ENCODE measurements at regions not wholly inside any gene's neighbourhood (a gene's known extent, or its start where the extent isn't known, plus 50 kb on each side); places are given as distances from the start of the nearest gene placed in this dataset.

DNA sequence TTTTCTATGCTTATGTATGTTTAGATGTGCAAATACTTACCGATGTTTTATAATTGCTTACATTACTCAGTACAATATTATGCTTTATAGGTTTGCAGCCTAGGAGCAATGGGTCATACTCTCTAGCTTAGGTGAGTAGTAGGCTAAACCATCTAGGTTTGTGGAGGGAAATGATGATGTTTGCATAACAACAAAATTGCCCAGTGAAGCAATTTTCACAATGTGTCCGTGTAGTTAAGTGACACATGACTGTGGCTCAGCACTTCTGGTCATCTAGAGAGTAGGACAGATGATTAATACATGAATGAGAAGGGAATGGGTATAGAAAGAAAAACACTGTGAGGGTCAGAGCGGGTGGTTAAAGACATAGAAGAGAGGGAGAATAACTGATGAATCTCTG, 2116.2 kb upstream of the PIK3C3 start:
- peaks cover 14% of the 10 kb centered on the region for H3K27me3 Mint-ChIP-seq (ENCODE audit: low read depth)
- no peaks in the 10 kb centered on the region for H3K9me3 Mint-ChIP-seq
- H3K27ac Mint-ChIP-seq: no peak overlapping the region
- H3K4me1 Mint-ChIP-seq (ENCODE audit: low read depth): no peaks in the 10 kb centered on the region
- no peak overlapping the region for H3K4me3 Mint-ChIP-seq
- H3K36me3 Mint-ChIP-seq (ENCODE audit: low read depth): no peaks in the 10 kb centered on the region

DNA sequence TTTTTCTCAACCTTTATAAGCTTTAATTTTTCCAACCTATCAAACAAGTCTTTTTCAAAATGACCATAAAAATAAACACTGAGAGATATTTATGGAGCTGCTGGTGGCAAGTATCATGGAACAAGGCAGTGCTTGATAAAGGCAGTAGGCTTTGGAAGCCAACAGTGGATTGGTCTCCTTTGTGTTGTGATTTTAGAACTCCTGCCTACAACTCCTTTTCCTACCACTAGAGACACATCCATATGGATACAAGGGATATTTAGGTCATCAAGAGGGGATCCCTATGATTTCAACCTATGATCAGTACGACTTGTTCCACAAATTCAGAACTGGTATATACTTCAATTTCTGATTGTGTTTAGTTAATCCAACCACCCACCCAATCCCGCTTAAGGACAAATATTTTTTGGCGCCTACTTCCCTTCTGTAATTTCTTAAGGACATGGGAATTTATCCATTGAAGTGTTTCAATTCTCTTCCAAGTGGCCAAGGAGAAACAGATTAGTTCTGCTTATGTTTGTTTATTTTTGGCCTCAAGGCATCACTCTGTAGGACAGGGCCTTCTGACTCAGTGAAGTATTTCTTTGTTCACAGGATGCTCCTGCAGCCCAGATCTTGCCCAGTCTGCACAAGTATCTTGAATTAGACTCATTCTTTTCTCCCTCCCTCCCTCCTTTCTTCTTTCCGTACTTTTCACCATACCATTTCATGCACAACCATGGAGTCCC, 2119.6 kb upstream of the PIK3C3 start:
- no peaks in the 10 kb centered on the region for H3K36me3 Mint-ChIP-seq (ENCODE audit: low read depth)
- H3K9me3 Mint-ChIP-seq: no peaks in the 10 kb centered on the region
- H3K27ac Mint-ChIP-seq: no peak overlapping the region
- no peaks in the 10 kb centered on the region for H3K27me3 Mint-ChIP-seq (ENCODE audit: low read depth)
- no peaks in the 10 kb centered on the region for H3K4me1 Mint-ChIP-seq (ENCODE audit: low read depth)
- H3K4me3 Mint-ChIP-seq: no peak overlapping the region

DNA sequence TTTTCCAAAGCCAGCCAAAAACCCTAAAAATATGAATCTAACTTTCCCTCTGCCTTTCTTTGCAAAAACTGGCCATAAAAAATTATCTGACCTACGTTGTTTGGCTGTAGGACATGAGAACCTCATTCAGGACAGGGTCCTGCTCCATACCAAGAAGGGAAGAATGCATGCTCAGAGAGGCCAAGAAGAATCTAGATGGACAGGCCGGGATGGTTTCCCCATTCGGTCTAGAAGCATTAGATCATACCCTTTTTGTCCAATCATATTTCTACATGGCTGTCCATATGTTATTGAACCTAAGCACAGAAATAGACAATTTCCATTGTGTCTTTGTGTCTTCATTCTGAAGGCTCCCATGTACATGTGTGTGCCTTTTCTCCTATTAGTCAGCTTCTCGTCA, 2120.4 kb upstream of the PIK3C3 start:
- H3K4me3 Mint-ChIP-seq: no peak overlapping the region
- H3K4me1 Mint-ChIP-seq (ENCODE audit: low read depth): no peaks in the 10 kb centered on the region
- H3K27ac Mint-ChIP-seq: no peak overlapping the region
- H3K36me3 Mint-ChIP-seq (ENCODE audit: low read depth): no peaks in the 10 kb centered on the region
- H3K27me3 Mint-ChIP-seq (ENCODE audit: low read depth): no peaks in the 10 kb centered on the region
- no peaks in the 10 kb centered on the region for H3K9me3 Mint-ChIP-seq

DNA sequence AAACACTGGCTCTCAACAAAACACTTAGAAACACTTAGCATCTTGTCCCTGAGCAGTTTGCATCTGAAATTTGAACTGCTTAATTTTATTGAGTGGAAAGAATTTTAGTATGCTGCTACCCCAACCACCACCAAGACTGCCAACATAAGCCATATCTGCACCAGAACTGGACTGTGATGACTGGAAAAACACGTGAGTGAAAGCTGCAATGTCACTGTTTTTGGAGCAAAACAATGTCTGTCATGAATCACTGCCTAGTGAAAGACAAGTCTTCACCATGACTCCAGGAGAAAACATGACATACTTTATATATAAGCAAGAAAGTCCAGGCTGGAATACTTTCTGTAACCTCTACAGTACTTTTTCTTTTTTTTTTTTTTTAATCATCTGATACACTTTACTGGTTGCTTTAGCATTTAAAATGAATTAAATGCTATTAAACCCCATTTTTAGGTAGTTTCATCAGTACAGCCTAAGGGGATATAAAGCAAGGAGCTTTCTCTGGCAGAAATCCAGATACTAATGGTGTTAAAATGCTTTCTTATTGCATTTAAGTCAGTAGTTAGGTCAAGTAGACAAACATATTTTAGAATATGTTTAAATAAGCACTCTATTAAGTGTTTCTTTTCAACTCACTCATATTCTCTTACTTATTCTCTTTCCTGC, 2129.4 kb upstream of the PIK3C3 start:
- Mint-ChIP-seq H3K27ac (no peak overlapping the region), H3K4me3 (no peak overlapping the region), H3K36me3 (ENCODE audit: low read depth) (no peaks in the 10 kb centered on the region), H3K4me1 (ENCODE audit: low read depth) (no peaks in the 10 kb centered on the region), H3K9me3 (peaks cover 8% of the 10 kb centered on the region), H3K27me3 (ENCODE audit: low read depth) (no peaks in the 10 kb centered on the region)

DNA sequence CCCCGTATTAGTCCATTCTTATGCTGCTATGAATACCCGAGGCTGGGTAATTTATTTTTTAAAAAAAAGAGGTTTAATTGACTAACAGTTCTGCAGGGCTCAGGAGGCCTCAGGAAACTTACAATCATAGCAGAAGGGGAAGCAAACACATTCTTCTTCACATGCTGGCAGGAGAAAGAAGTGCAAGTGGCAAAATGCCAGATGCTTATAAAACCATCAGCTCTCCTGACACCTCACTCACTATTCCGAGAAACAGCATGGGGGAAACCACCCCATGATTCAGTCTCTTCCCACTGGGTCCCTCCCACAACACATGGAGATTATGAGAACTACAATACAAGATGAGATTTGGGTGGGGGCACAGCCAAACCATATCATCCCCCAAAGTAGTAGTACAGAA, 2148.5 kb upstream of the PIK3C3 start:
- Mint-ChIP-seq H3K9me3 (peaks cover 28% of the 10 kb centered on the region), H3K36me3 (ENCODE audit: low read depth) (no peaks in the 10 kb centered on the region), H3K4me1 (ENCODE audit: low read depth) (no peaks in the 10 kb centered on the region), H3K27me3 (ENCODE audit: low read depth) (no peaks in the 10 kb centered on the region), H3K27ac (no peak overlapping the region), H3K4me3 (no peak overlapping the region)

DNA sequence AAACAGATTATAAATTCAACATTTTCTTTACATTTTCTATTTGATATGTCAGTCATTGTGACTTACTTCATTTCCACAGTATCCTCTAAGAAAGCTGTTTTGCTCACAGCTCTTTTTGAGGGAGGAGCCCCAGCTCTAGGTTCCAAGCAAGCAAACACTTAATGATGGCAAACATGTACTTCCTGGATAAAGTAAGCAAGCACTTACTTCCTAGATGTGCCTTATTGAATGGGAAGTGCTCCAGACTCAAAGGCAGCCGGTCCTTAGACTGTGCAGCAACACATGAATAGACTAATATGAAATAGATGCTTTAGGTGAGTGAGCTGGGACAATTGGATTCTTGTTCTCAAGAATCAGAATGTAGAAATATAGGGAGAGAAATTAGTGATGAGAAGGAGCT, 2149.8 kb upstream of the PIK3C3 start:
- no peaks in the 10 kb centered on the region for H3K27me3 Mint-ChIP-seq (ENCODE audit: low read depth)
- peaks cover 3% of the 10 kb centered on the region for H3K4me1 Mint-ChIP-seq (ENCODE audit: low read depth)
- H3K27ac Mint-ChIP-seq: no peak overlapping the region
- H3K4me3 Mint-ChIP-seq: no peak overlapping the region
- peaks cover 30% of the 10 kb centered on the region for H3K9me3 Mint-ChIP-seq
- H3K36me3 Mint-ChIP-seq (ENCODE audit: low read depth): no peaks in the 10 kb centered on the region

DNA sequence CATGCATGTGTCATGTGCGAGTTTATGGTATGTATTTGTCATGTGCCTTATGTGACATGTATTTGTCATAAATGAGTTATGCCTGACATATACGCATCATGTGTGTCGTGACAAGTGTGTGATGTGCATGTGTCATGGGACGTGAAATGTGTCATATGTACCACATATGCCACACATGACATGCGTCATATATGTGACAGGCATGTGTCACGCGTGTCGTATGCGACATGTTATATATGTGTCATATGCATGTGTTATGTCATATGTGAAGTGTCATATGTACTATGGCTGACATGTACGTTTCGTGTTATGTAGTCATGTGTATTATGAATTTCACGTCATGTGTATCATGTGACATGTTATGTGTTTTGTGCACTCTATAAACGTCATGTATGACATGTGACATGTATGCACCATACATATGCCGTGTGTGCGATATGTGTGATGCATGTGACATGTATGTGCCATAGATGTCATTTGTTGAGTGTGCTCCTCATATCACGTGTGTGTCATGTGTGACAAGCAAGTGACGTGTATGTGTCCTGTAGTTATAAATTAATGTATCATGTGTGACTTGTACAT, 2152.3 kb upstream of the PIK3C3 start:
- peaks cover 3% of the 10 kb centered on the region for H3K4me1 Mint-ChIP-seq (ENCODE audit: low read depth)
- H3K4me3 Mint-ChIP-seq: no peak overlapping the region
- no peaks in the 10 kb centered on the region for H3K27me3 Mint-ChIP-seq (ENCODE audit: low read depth)
- no peak overlapping the region for H3K27ac Mint-ChIP-seq
- no peaks in the 10 kb centered on the region for H3K36me3 Mint-ChIP-seq (ENCODE audit: low read depth)
- H3K9me3 Mint-ChIP-seq: peaks cover 35% of the 10 kb centered on the region

DNA sequence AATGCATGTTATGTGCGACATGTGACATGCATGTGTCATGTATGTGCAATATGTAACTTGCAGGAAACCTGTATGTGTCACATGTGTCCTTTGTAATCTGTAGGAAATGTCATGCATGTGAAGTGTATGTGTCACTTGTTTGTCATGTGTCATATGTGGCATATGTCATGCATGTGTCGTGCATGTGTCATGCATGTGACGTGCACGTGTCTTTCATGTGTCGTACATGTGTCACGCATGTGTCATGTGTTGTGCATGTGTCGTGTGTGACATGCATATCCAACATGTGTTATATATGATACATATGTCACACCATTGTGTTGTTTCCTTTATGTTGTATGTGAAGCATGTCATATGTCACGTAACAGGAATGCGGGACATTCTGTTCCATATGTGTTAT, 2153.2 kb upstream of the PIK3C3 start:
- Mint-ChIP-seq H3K27ac (no peak overlapping the region), H3K4me1 (ENCODE audit: low read depth) (peaks cover 3% of the 10 kb centered on the region), H3K27me3 (ENCODE audit: low read depth) (no peaks in the 10 kb centered on the region), H3K36me3 (ENCODE audit: low read depth) (no peaks in the 10 kb centered on the region), H3K9me3 (peaks cover 35% of the 10 kb centered on the region), H3K4me3 (no peak overlapping the region)

DNA sequence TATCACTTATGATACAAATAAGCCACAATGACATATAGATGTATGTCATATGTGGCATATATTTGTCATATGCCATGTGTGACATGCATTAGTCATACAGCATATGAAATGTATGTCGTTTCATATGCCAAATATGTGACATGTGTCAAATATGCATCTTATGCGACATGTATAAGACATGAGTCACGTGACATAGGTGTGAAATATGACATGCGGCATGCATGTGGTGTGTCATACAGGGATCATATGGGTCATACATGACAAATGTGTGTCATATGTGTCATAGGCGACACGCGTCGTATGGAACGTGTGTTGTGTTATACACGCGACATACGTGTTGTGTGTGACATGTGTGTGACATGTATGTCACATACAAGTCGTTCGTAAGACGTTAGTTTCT, 2154.0 kb upstream of the PIK3C3 start:
- no peaks in the 10 kb centered on the region for H3K36me3 Mint-ChIP-seq (ENCODE audit: low read depth)

DNA sequence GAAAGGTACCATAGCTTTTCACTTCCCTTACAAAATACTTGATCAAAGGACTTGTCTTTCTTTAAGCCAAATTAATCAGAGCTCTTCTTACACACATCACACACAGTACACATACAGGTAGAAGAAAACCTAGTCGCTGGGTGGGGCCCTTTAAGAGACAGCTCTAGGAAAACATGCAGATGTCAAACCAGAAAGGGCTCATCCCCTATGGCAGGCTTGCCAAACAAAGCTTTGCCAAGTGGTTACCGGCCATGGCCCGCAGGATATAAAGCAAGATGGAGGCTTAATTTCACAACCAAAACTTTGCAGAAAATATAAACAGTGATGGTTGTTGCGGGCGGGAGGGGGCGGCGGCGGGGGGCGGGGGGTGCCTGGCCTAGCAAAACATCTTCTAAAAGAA, 2156.0 kb upstream of the PIK3C3 start:
- H3K9me3 Mint-ChIP-seq: peaks cover 39% of the 10 kb centered on the region
- no peaks in the 10 kb centered on the region for H3K27me3 Mint-ChIP-seq (ENCODE audit: low read depth)
- H3K27ac Mint-ChIP-seq: peak overlapping the region; percentile 63
- peaks cover 2% of the 10 kb centered on the region for H3K36me3 Mint-ChIP-seq (ENCODE audit: low read depth)
- H3K4me1 Mint-ChIP-seq (ENCODE audit: low read depth): peaks cover 3% of the 10 kb centered on the region
- H3K4me3 Mint-ChIP-seq: peak overlapping the region; percentile 73

More for the DNA sequence above, 2154.0 kb upstream of the PIK3C3 start:
- Mint-ChIP-seq H3K4me1 (ENCODE audit: low read depth) (peaks cover 3% of the 10 kb centered on the region), H3K27me3 (ENCODE audit: low read depth) (no peaks in the 10 kb centered on the region), H3K27ac (no peak overlapping the region), H3K4me3 (no peak overlapping the region), H3K9me3 (peaks cover 35% of the 10 kb centered on the region)

DNA sequence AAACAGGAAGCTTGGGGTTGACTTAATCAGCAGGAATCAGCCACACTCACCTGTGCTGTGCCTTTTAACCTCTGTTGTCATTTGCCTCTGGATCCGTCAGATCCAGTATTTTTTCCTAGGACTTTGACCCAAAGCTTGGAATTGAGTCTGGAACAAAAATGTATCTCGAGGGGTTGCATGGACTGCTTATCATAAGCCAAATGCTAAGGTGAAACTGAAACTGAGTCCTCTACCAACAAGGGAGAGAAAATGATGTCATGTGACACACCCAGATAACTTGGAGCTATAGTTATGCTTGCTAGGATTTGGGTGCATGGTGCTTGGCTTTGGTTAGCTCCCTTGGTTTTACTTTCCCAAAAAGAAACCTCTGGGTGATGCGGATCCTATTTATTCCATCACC, 2158.6 kb upstream of the PIK3C3 start:
- Mint-ChIP-seq H3K4me3 (no peak overlapping the region), H3K27ac (peak overlapping the region; percentile 49), H3K27me3 (ENCODE audit: low read depth) (no peaks in the 10 kb centered on the region), H3K9me3 (peaks cover 22% of the 10 kb centered on the region), H3K36me3 (ENCODE audit: low read depth) (peaks cover 2% of the 10 kb centered on the region), H3K4me1 (ENCODE audit: low read depth) (peaks cover 3% of the 10 kb centered on the region)

DNA sequence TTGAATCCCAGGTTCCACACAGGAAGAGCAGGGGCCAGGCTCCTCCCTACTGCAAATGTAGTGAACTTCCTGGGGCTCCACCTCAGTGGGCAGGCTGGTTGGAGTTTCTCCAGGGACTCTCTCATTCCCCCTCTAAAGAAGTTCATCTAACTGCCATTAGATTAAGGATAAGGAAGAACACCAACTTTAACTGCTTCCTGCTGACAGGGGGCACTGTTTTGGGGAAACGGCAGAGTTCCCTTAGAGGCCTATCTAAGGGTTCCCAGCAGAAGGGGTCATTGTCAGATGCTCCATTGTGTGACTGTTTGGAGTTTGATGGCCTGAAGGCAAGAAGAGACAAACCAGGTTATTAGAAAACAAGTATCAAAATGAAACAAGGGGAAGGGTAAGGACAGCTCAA, 2159.7 kb upstream of the PIK3C3 start:
- Mint-ChIP-seq H3K4me3 (no peak overlapping the region), H3K27me3 (ENCODE audit: low read depth) (no peaks in the 10 kb centered on the region), H3K9me3 (peaks cover 16% of the 10 kb centered on the region), H3K4me1 (ENCODE audit: low read depth) (no peaks in the 10 kb centered on the region), H3K27ac (peak overlapping the region; percentile 31), H3K36me3 (ENCODE audit: low read depth) (peaks cover 2% of the 10 kb centered on the region)

DNA sequence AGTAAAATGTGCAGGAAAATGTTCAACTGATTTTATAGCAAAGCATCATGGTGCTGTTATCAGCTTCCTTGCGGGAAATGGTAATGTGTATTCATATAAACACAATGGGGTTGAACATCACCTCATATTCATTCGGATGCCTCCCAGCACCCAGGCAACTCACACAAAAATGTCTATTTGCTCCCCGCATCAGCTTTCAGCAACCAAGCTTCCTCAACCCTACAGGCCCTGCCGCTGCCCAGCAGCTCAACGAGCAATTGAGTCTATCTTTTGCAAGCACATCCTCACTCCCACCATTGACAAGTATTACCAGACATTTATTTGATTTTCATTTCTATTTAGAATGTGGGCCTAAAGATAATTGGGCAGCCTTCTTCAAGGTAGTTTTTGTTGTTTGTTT, 2161.4 kb upstream of the PIK3C3 start:
- Mint-ChIP-seq H3K36me3 (ENCODE audit: low read depth) (peaks cover 2% of the 10 kb centered on the region), H3K9me3 (peaks cover 10% of the 10 kb centered on the region), H3K4me1 (ENCODE audit: low read depth) (no peaks in the 10 kb centered on the region), H3K27me3 (ENCODE audit: low read depth) (no peaks in the 10 kb centered on the region), H3K4me3 (no peak overlapping the region), H3K27ac (no peak overlapping the region)

DNA sequence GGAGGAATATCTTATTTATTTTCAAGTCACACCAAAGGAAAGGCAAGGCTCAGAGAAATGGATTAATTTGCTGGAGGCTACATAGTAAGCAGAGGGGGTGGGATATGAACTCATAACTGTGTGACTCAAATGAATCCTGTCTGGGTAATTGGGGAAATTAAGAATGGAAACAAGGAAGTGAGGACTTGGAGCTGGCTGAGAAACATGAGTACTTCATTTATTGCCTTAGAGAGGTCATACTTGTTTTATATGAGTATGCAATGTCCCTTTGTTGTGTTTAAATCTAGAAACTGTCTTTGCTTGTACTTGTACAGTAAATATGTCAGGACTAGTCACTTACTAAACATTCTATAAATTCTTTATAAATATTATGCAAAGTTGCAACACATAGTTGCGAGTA, 2166.7 kb upstream of the PIK3C3 start:
- Mint-ChIP-seq H3K4me1 (ENCODE audit: low read depth) (no peaks in the 10 kb centered on the region), H3K36me3 (ENCODE audit: low read depth) (no peaks in the 10 kb centered on the region), H3K4me3 (no peak overlapping the region), H3K27me3 (ENCODE audit: low read depth) (no peaks in the 10 kb centered on the region), H3K9me3 (no peaks in the 10 kb centered on the region), H3K27ac (no peak overlapping the region)

DNA sequence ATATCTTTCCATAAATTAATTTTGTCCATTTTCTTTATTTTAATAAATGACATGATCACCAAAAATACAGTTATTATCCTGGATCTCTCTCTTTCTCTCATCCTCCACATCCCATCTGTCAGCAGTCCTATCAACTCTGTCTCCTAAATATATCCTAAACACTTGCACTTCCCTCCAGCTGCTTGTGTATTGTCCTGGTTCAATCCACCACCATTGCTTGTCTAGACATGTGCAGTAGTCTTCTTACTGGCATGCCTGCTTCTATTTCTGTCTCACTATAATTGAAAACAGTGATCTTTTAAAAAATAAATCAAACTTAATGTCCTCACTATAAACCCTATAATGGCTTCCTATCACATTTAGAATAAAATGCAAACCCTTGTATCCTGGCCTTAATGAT, 2168.6 kb upstream of the PIK3C3 start:
- no peaks in the 10 kb centered on the region for H3K9me3 Mint-ChIP-seq
- H3K27me3 Mint-ChIP-seq (ENCODE audit: low read depth): no peaks in the 10 kb centered on the region
- no peaks in the 10 kb centered on the region for H3K4me1 Mint-ChIP-seq (ENCODE audit: low read depth)
- no peak overlapping the region for H3K27ac Mint-ChIP-seq
- H3K4me3 Mint-ChIP-seq: no peak overlapping the region
- H3K36me3 Mint-ChIP-seq (ENCODE audit: low read depth): no peaks in the 10 kb centered on the region

All from T-helper 1 cell treated with Interleukin-12 subunit alpha and Interleukin-12 subunit beta and Interleukin-4 antibody, amounts not matched to agents 30 μg/mL and 1 μg/mL, for 36 hours (primary cell).